ENCODE measurements at regions not wholly inside any gene's neighbourhood (a gene's known extent, or its start where the extent isn't known, plus 50 kb on each side); places are given as distances from the start of the nearest gene placed in this dataset.

DNA sequence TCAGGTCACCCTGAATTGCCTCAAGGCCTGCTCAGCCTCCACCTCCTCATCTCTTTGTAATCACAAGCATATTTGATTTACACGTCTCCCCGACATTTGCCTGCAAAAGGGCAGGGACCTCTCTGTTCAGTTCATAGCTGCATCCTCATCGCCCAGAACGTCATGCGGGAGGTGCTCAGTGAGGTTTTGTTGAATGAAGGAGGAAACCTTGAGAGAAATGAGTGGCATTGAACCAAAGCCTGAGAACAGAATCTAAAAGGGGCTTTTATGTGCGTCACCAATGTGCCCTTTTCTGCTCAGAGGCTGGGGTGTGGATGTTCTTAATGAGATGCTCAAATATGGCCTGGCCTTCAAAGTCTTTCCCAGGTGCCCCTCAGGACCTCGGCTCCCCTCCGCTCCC, 50.0 kb upstream of the LHX5 start:
- no peak for DNase-seq (ENCODE audit: low read depth in 2 of 2)

Data from stimulated activated CD4-positive, alpha-beta T cell treated with anti-CD3 and anti-CD28 coated beads, Interleukin-1b, Interleukin-23, amount 100 ng/mL, for 4 hours (primary cell).